GM21515 (cell line): ENCODE measurements at regions not wholly inside any gene's neighbourhood (a gene's known extent, or its start where the extent isn't known, plus 50 kb on each side); places are given as distances from the start of the nearest gene placed in this dataset.

Experiments
- ATAC-seq: cut with Tn5 transposase; IDR thresholded peaks from one replicate; pipeline ENCODE4 v1.9.1; 2021; ENCODE audit not compliant: unreplicated experiment

GRCh38 chr10:78857193-78857592, 211.6 kb upstream of the ZMIZ1 start:
- no peak for ATAC-seq

GRCh38 chr10:78859266-78859665, 209.5 kb upstream of the ZMIZ1 start:
- ATAC-seq: no peak

- ATAC-seq: no peak
Observed at GRCh38 chr10:78859769-78860168, 209.0 kb upstream of the ZMIZ1 start.

GRCh38 chr10:78860260-78860914, 208.4 kb upstream of the ZMIZ1 start:
- ATAC-seq: no peak

- no peak for ATAC-seq
Observed at GRCh38 chr10:78861529-78862327, 207.0 kb upstream of the ZMIZ1 start.

GRCh38 chr10:78862328-78862640, 206.5 kb upstream of the ZMIZ1 start:
- no peak for ATAC-seq

GRCh38 chr10:78863140-78863905, 205.4 kb upstream of the ZMIZ1 start:
- no peak for ATAC-seq

- ATAC-seq: no peak
Observed at GRCh38 chr10:78863906-78864239, 204.9 kb upstream of the ZMIZ1 start.

- ATAC-seq: no peak
Observed at GRCh38 chr10:78864761-78865537, 203.8 kb upstream of the ZMIZ1 start.

- no peak for ATAC-seq
Observed at GRCh38 chr10:78865538-78865875, 203.3 kb upstream of the ZMIZ1 start.

- ATAC-seq: no peak
Observed at GRCh38 chr10:78865931-78866717, 202.6 kb upstream of the ZMIZ1 start.

- ATAC-seq: no peak
Observed at GRCh38 chr10:78866731-78867554, 201.8 kb upstream of the ZMIZ1 start.

GRCh38 chr10:78867555-78867939, 201.2 kb upstream of the ZMIZ1 start:
- ATAC-seq: no peak

GRCh38 chr10:78868048-78868447, 200.7 kb upstream of the ZMIZ1 start:
- ATAC-seq: no peak

GRCh38 chr10:78868456-78868855, 200.3 kb upstream of the ZMIZ1 start:
- no peak for ATAC-seq

GRCh38 chr10:78868861-78869260, 199.9 kb upstream of the ZMIZ1 start:
- ATAC-seq: no peak

- ATAC-seq: no peak
Observed at GRCh38 chr10:78869508-78870454, 199.0 kb upstream of the ZMIZ1 start.

- no peak for ATAC-seq
Observed at GRCh38 chr10:78870458-78870857, 198.3 kb upstream of the ZMIZ1 start.

- no peak for ATAC-seq
Observed at GRCh38 chr10:78871796-78872195, 197.0 kb upstream of the ZMIZ1 start.
